ENCODE measurements at regions not wholly inside any gene's neighbourhood (a gene's known extent, or its start where the extent isn't known, plus 50 kb on each side); places are given as distances from the start of the nearest gene placed in this dataset.

GRCh38 chr14:89648924-89649323 lies 231.9 kb upstream of the FOXN3 start:
- Histone ChIP-seq H3K4me3 (ENCODE audit: control extremely low read depth in 1 of 5, extremely low read depth in 1 of 5, insufficient read depth in 1 of 5, low read depth in 2 of 5, low read length in 4 of 5) (no peak overlapping the region), H3K9ac (ENCODE audit: low read length) (no peak overlapping the region), H3K36me3 (replicated peaks in 1 of 2; ENCODE audit: control extremely low read depth in 1 of 2, control insufficient read depth in 1 of 2, extremely low read depth in 1 of 2, insufficient read depth in 2 of 2, low read length in 1 of 2) (no peaks in the 10 kb centered on the region), H3K27me3 (replicated peaks in 1 of 4; ENCODE audit: control extremely low read depth in 1 of 4, control insufficient read depth in 3 of 4, insufficient read depth in 4 of 4, low read length in 3 of 4) (no peaks in the 10 kb centered on the region), H3K9me3 (ENCODE audit: control extremely low read depth in 1 of 3, control insufficient read depth in 2 of 3, insufficient read depth in 1 of 3, low read length in 2 of 3) (no peaks in the 10 kb centered on the region), H3K79me2 (ENCODE audit: control insufficient read depth, insufficient read depth, low read length) (no peaks in the 10 kb centered on the region), H3K4me2 (replicated peaks; ENCODE audit: low read depth, low read length, poor library complexity, severe bottlenecking) (no peak overlapping the region), H3K4me1 (ENCODE audit: control insufficient read depth in 2 of 2, insufficient read depth in 2 of 2, low read length in 2 of 2) (peaks cover 0 to 10% of the 10 kb centered on the region in 2 donors), H3K27ac (ENCODE audit: low read length in 2 of 2) (no peak overlapping the region), H2AFZ (ENCODE audit: insufficient read depth, low read depth, low read length, poor library complexity, severe bottlenecking) (no peak overlapping the region), H4K20me1 (ENCODE audit: control insufficient read depth, insufficient read depth, low read length, poor library complexity, severe bottlenecking) (no peaks in the 10 kb centered on the region)
- Mint-ChIP-seq H3K27ac (no peak overlapping the region), H3K4me1 (peaks cover 18% of the 10 kb centered on the region), H3K4me3 (no peak overlapping the region), H3K27me3 (no peaks in the 10 kb centered on the region), H3K9me3 (ENCODE audit: insufficient read depth) (no peaks in the 10 kb centered on the region)
- DNase-seq (no peak), ATAC-seq (ENCODE audit: low read depth) (no peak)
- POLR2A ChIA-PET, result no interaction called here
- intact Hi-C loops (cut with micrococcal nuclease), result no loop called here
- TF ChIP-seq EZH2 (IDR thresholded peaks at IDR 0.05; ENCODE audit: borderline replicate concordance, insufficient read depth, low read depth, low read length, poor library complexity, severe bottlenecking), result no peak
- WGBS (ENCODE audit: insufficient coverage), result 85% methylated on average over 3 of the region's 5 CpGs
- CTCF ChIA-PET, result no interaction called here

DNA sequence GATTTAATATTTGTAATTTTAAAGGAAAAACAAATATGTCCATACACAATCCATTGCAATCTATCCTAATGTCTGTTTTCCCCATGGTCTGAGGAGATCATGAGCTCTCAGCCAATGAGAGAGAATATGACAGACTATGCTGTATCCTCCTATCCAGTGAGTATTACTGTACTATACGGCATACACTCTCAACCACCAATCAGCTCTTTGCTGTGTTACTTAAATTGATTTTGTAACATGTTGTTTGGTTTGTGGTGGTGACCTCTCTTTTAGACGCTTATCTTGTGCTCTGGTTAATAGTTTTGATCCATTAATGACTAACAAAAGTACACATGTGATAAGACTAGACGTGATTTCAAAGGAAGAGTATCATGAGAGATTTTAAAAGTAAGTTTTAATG lies 231.5 kb upstream of the FOXN3 start:
- no peak for ATAC-seq (ENCODE audit: low read depth)
- no CpG with 5 or more reads among the region's 3 CpGs for WGBS (ENCODE audit: insufficient coverage)
- no peak overlapping the region for H3K27ac Mint-ChIP-seq

More for the DNA sequence above, 231.5 kb upstream of the FOXN3 start:
- no peaks in the 10 kb centered on the region for H3K9me3 ChIP-seq (ENCODE audit: control extremely low read depth in 1 of 3, control insufficient read depth in 2 of 3, insufficient read depth in 1 of 3, low read length in 2 of 3)
- ChIA-PET CTCF (no interaction called here), POLR2A (no interaction called here)
- no peak for DNase-seq
- no peaks in the 10 kb centered on the region for H3K9me3 Mint-ChIP-seq (ENCODE audit: insufficient read depth)
- no peaks in the 10 kb centered on the region for H3K36me3 ChIP-seq (replicated peaks in 1 of 2; ENCODE audit: control extremely low read depth in 1 of 2, control insufficient read depth in 1 of 2, extremely low read depth in 1 of 2, insufficient read depth in 2 of 2, low read length in 1 of 2)
- no peak for TF ChIP-seq CTCF (IDR thresholded peaks at IDR 0.05)
- TF ChIP-seq EZH2 (IDR thresholded peaks at IDR 0.05; ENCODE audit: borderline replicate concordance, insufficient read depth, low read depth, low read length, poor library complexity, severe bottlenecking), result no peak
- H3K79me2 ChIP-seq (ENCODE audit: control insufficient read depth, insufficient read depth, low read length), result no peaks in the 10 kb centered on the region
- H3K27ac ChIP-seq (ENCODE audit: low read length in 2 of 2), result no peak overlapping the region
- H3K4me3 ChIP-seq (ENCODE audit: control extremely low read depth in 1 of 5, extremely low read depth in 1 of 5, insufficient read depth in 1 of 5, low read depth in 2 of 5, low read length in 4 of 5), result no peak overlapping the region
- H3K4me1 ChIP-seq (ENCODE audit: control insufficient read depth in 2 of 2, insufficient read depth in 2 of 2, low read length in 2 of 2), result peaks cover 0 to 10% of the 10 kb centered on the region in 2 donors
- no peak overlapping the region for H3K4me2 ChIP-seq (replicated peaks; ENCODE audit: low read depth, low read length, poor library complexity, severe bottlenecking)
- peaks cover 18% of the 10 kb centered on the region for H3K4me1 Mint-ChIP-seq
- H3K27me3 ChIP-seq (replicated peaks in 1 of 4; ENCODE audit: control extremely low read depth in 1 of 4, control insufficient read depth in 3 of 4, insufficient read depth in 4 of 4, low read length in 3 of 4), result no peaks in the 10 kb centered on the region
- no peak overlapping the region for H3K9ac ChIP-seq (ENCODE audit: low read length)
- no peak overlapping the region for H2AFZ ChIP-seq (ENCODE audit: insufficient read depth, low read depth, low read length, poor library complexity, severe bottlenecking)
- intact Hi-C loops (cut with micrococcal nuclease), result no loop called here
- H4K20me1 ChIP-seq (ENCODE audit: control insufficient read depth, insufficient read depth, low read length, poor library complexity, severe bottlenecking), result no peaks in the 10 kb centered on the region
- no peak overlapping the region for H3K4me3 Mint-ChIP-seq
- no peaks in the 10 kb centered on the region for H3K27me3 Mint-ChIP-seq

Measured in B cell (primary cell).